ENCODE measurements at regions not wholly inside any gene's neighbourhood (a gene's known extent, or its start where the extent isn't known, plus 50 kb on each side); places are given as distances from the start of the nearest gene placed in this dataset.
"Not testable (repeated sequence)": the region's sequence is repeated elsewhere in the genome, so short reads cannot be mapped to it uniquely, and the experiment has no call there.

GRCh38 chr2:10226038-10226724, 76.5 kb upstream of the HPCAL1 start:
- H3K27me3 Mint-ChIP-seq = no peaks in the 10 kb centered on the region
- H3K36me3 Mint-ChIP-seq = no peaks in the 10 kb centered on the region
- H3K4me1 Mint-ChIP-seq (ENCODE audit: low read depth) = no peaks in the 10 kb centered on the region
- H3K27ac Mint-ChIP-seq = no peak overlapping the region
- no peaks in the 10 kb centered on the region for H3K9me3 Mint-ChIP-seq (ENCODE audit: low read depth)
- H3K4me3 Mint-ChIP-seq = no peak overlapping the region

GRCh38 chr2:10228611-10229365, 73.9 kb upstream of the HPCAL1 start:
- Mint-ChIP-seq H3K27ac (no peak overlapping the region), H3K4me1 (ENCODE audit: low read depth) (peaks cover 8% of the 10 kb centered on the region), H3K9me3 (ENCODE audit: low read depth) (no peaks in the 10 kb centered on the region), H3K27me3 (no peaks in the 10 kb centered on the region), H3K4me3 (no peak overlapping the region), H3K36me3 (no peaks in the 10 kb centered on the region)

- Mint-ChIP-seq H3K4me3 (no peak overlapping the region), H3K27ac (no peak overlapping the region), H3K4me1 (ENCODE audit: low read depth) (peaks cover 8% of the 10 kb centered on the region), H3K36me3 (no peaks in the 10 kb centered on the region), H3K9me3 (ENCODE audit: low read depth) (no peaks in the 10 kb centered on the region), H3K27me3 (no peaks in the 10 kb centered on the region)
These were observed 73.1 kb upstream of the HPCAL1 start for GRCh38 chr2:10229462-10230099.

GRCh38 chr2:10230499-10230898, 72.2 kb upstream of the HPCAL1 start:
- Mint-ChIP-seq H3K36me3 (no peaks in the 10 kb centered on the region), H3K27me3 (no peaks in the 10 kb centered on the region), H3K4me3 (no peak overlapping the region), H3K27ac (no peak overlapping the region), H3K4me1 (ENCODE audit: low read depth) (peaks cover 8% of the 10 kb centered on the region), H3K9me3 (ENCODE audit: low read depth) (no peaks in the 10 kb centered on the region)

GRCh38 chr2:10230921-10231320, 71.8 kb upstream of the HPCAL1 start:
- H3K27me3 Mint-ChIP-seq; H3K27ac Mint-ChIP-seq; H3K36me3 Mint-ChIP-seq; H3K4me3 Mint-ChIP-seq; H3K4me1 Mint-ChIP-seq (ENCODE audit: low read depth); H3K9me3 Mint-ChIP-seq (ENCODE audit: low read depth): not testable (repeated sequence)

- no peaks in the 10 kb centered on the region for H3K27me3 Mint-ChIP-seq
- H3K4me3 Mint-ChIP-seq = no peak overlapping the region
- no peaks in the 10 kb centered on the region for H3K9me3 Mint-ChIP-seq (ENCODE audit: low read depth)
- H3K4me1 Mint-ChIP-seq (ENCODE audit: low read depth) = peaks cover 8% of the 10 kb centered on the region
- no peaks in the 10 kb centered on the region for H3K36me3 Mint-ChIP-seq
- no peak overlapping the region for H3K27ac Mint-ChIP-seq
These were observed 71.1 kb upstream of the HPCAL1 start for GRCh38 chr2:10231551-10232085.

GRCh38 chr2:10232096-10232815, 70.4 kb upstream of the HPCAL1 start:
- Mint-ChIP-seq H3K36me3 (no peaks in the 10 kb centered on the region), H3K27ac (no peak overlapping the region), H3K27me3 (no peaks in the 10 kb centered on the region), H3K4me3 (no peak overlapping the region), H3K4me1 (ENCODE audit: low read depth) (peaks cover 8% of the 10 kb centered on the region), H3K9me3 (ENCODE audit: low read depth) (no peaks in the 10 kb centered on the region)

- Mint-ChIP-seq H3K27me3 (no peaks in the 10 kb centered on the region), H3K4me1 (ENCODE audit: low read depth) (peaks cover 8% of the 10 kb centered on the region), H3K36me3 (no peaks in the 10 kb centered on the region), H3K9me3 (ENCODE audit: low read depth) (no peaks in the 10 kb centered on the region), H3K27ac (peak overlapping the region; percentile 25), H3K4me3 (no peak overlapping the region)
These were observed 69.3 kb upstream of the HPCAL1 start for GRCh38 chr2:10233131-10234012.

- Mint-ChIP-seq H3K4me3 (no peak overlapping the region), H3K27me3 (no peaks in the 10 kb centered on the region), H3K27ac (no peak overlapping the region), H3K4me1 (ENCODE audit: low read depth) (peaks cover 8% of the 10 kb centered on the region), H3K36me3 (no peaks in the 10 kb centered on the region), H3K9me3 (ENCODE audit: low read depth) (no peaks in the 10 kb centered on the region)
These were observed 68.7 kb upstream of the HPCAL1 start for GRCh38 chr2:10234013-10234306.

GRCh38 chr2:10234409-10235094, 68.2 kb upstream of the HPCAL1 start:
- Mint-ChIP-seq H3K27me3 (no peaks in the 10 kb centered on the region), H3K36me3 (no peaks in the 10 kb centered on the region), H3K27ac (no peak overlapping the region), H3K4me3 (no peak overlapping the region), H3K9me3 (ENCODE audit: low read depth) (no peaks in the 10 kb centered on the region), H3K4me1 (ENCODE audit: low read depth) (peaks cover 8% of the 10 kb centered on the region)

GRCh38 chr2:10235099-10235908, 67.4 kb upstream of the HPCAL1 start:
- H3K27me3 Mint-ChIP-seq = no peaks in the 10 kb centered on the region
- no peak overlapping the region for H3K27ac Mint-ChIP-seq
- H3K4me1 Mint-ChIP-seq (ENCODE audit: low read depth) = peaks cover 8% of the 10 kb centered on the region
- H3K4me3 Mint-ChIP-seq = no peak overlapping the region
- H3K9me3 Mint-ChIP-seq (ENCODE audit: low read depth) = no peaks in the 10 kb centered on the region
- no peaks in the 10 kb centered on the region for H3K36me3 Mint-ChIP-seq

GRCh38 chr2:10235909-10236550, 66.7 kb upstream of the HPCAL1 start:
- H3K4me3 Mint-ChIP-seq = no peak overlapping the region

More at GRCh38 chr2:10235909-10236550, 66.7 kb upstream of the HPCAL1 start:
- Mint-ChIP-seq H3K36me3 (no peaks in the 10 kb centered on the region), H3K27me3 (no peaks in the 10 kb centered on the region), H3K27ac (no peak overlapping the region), H3K4me1 (ENCODE audit: low read depth) (peaks cover 8% of the 10 kb centered on the region), H3K9me3 (ENCODE audit: low read depth) (no peaks in the 10 kb centered on the region)
